ENCODE measurements at regions not wholly inside any gene's neighbourhood (a gene's known extent, or its start where the extent isn't known, plus 50 kb on each side); places are given as distances from the start of the nearest gene placed in this dataset.
"Not testable (repeated sequence)": the region's sequence is repeated elsewhere in the genome, so short reads cannot be mapped to it uniquely, and the experiment has no call there.

DNA sequence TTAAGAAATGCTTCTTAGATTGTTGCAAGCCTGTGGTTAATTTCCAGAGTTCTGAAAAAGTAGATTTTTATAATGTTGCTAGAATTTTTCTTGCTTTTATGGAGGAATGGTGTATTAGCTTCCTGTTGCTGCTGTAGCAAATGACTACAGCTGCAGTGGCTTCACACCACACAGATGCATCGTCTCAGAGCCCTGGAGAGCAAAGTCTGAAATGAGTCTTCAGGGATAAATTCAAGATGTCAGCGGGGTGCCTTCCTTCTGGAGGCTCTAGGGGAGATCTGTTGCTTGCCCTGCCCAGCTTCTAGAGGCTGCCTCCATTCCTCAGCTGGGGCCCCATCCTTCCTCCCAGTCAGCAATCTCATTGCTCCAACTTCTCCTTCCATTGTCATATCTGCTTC lies 187.8 kb downstream of the ZNF516 start:
- DNase-seq (ENCODE audit: low spot score): no peak

DNA sequence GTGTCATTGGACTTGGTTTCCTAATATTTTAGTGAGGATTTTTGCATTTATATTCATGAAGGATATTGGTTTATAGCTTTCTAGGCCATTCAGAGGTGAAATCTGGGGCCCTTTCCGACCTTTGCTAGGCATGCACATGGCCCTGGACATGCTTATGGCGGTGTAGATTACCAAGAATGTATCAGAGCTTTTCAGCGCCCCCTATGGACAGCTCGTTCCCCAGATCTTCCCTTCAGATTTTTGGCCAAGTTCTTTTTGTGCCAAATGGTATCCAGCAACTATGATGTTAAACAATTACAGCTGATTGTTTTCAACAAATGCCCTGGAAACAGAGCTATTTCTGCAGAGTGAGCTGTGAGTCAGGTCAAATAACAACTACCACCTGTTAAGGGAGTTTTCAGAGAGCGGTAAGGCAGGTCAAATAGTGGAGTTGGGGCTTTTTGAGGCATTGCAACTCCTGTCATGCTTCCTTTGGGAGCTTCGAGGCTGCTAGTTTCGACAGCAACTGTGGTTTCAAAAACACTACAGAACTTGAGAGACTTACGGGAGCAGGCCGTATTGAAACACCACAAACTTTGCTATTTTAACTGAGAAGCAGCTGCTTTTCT lies 188.3 kb downstream of the ZNF516 start:
- no peak for DNase-seq (ENCODE audit: low spot score)

DNA sequence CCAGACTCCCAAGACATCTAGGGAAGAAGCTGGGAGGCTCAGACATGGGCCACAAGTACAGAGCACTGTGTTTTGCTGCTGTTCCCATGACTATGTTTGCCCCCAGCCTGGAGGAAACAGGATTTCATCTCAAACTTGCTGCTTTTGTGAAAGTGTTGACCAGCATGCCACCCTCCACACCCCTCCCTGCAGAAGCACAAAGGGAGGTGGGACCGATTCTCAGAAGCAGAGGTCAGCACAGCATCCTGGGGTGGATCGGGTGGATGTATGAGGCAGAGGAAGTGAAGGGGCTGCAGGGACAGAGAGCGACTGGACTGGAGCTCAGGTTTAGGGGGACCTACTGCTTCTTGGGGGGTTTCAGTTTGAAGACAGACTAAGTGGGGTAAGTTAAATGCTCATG lies 209.2 kb downstream of the ZNF516 start:
- DNase-seq (ENCODE audit: low spot score): no peak

GRCh38 chr18:76281565-76281964 lies 213.5 kb downstream of the ZNF516 start:
- no peak for DNase-seq (ENCODE audit: low spot score)

GRCh38 chr18:76277801-76278200 lies 217.2 kb downstream of the ZNF516 start:
- no peak for DNase-seq (ENCODE audit: low spot score)

- peak; percentile 30 for DNase-seq (ENCODE audit: low spot score)
Measured at GRCh38 chr18:76275727-76276313, 219.2 kb downstream of the ZNF516 start.

- peak; percentile 42 for DNase-seq (ENCODE audit: low spot score)
Measured at GRCh38 chr18:76274468-76275289, 220.4 kb downstream of the ZNF516 start.

DNA sequence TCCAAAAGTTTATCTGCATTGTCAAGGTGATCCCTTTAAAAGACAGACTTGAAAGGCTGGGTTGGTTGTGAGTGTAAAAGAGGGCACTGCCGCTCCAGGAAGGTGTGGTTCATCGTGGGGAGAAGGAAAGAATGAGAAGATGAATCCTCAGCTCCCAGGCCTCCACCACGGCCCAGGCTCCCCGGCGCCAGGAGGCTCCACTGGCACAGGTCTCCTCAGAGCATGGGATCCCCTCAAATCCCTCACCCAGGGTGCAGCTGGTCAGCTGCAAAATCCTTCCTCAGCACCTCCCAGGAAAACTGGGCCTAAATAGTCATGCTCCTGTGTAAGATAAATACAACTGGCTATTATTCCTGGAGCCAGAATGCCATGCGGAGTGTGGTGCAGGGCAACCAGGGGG lies 221.1 kb downstream of the ZNF516 start:
- DNase-seq (ENCODE audit: low spot score): no peak

DNA sequence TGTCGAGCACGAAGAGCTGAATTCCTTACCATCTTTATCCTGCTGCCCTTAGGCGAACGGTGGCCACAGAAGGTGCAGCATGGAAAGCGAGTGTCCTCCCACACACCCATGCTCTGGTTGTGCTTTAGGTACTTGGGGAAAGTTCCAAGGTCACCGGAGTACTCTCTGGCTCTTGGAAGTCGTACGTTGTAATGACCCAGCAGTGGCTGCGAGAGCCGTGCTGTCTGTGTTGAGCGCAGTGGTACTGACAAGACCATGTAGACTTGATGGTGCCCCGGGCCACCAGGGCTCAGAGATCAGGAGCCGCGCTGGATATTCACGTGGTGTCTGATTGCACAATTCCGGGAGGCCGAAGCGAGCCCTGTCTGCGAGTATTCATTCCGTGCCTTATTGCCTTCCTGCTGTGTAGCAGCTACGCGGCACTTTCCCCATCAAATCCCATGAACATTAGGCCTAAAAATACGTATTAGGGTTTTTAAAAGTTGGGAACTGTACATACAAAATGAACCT lies 222.0 kb downstream of the ZNF516 start:
- no peak for DNase-seq (ENCODE audit: low spot score)

DNA sequence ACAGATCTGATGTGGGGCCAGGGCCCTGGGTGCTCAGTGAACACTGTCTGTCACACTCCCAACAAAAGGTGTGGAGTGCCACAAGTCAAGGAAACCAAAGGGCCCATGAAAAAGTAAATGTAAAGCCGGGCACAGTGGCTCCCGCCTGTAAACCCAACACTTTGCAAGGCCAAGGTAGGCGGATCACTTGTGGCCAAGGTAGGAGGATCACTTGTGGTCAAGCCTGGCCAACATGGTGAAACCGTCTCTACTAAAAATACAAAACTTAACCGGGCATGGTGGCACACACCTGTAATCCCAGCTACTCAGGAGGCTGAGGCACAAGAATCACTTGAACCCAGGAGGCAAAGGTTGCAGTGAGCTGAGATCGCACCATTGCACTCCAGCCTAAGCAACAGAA lies 227.6 kb downstream of the ZNF516 start:
- DNase-seq (ENCODE audit: low spot score): not testable (repeated sequence)

- no peak for DNase-seq (ENCODE audit: low spot score)
Measured at GRCh38 chr18:76266236-76266991, 228.6 kb downstream of the ZNF516 start.

DNA sequence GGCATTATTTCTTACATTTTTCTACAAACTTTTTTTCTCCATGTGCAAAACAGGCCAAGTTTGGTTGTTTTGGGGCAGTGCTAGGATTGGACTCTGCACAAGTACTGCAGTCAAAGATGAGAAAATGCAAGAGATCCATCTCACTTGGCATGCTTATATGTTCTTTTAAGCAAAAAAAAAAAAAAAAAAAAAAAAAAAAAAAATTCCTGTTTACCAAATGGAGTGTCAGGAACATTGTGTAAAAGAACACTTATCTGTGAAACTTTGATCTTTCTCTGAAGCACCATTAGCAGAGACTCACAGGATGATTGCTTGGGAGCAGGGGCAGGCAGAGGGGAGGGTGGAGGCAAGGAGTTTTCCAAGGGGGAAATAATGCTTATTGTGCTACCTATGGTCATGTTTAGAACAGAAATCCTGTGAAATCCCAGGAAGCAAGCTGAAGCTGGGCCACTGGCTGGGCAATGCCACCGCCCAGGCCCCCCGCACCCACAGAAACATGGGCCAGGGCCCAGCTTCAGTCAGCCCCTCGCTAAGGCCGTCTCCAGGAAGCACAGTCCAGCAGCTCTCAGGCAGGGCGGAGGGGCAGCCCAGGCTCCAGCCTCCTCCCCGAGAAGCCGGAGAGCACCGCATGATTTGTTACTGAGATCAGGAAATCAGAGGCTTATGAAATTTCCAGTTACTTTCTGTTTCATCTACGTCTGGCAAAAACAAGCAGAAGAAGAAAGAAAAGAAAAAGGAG lies 229.4 kb downstream of the ZNF516 start:
- DNase-seq (ENCODE audit: low spot score): peak; percentile 64

GRCh38 chr18:76264876-76265250 lies 230.2 kb downstream of the ZNF516 start:
- peak; percentile 21 for DNase-seq (ENCODE audit: low spot score)

DNA sequence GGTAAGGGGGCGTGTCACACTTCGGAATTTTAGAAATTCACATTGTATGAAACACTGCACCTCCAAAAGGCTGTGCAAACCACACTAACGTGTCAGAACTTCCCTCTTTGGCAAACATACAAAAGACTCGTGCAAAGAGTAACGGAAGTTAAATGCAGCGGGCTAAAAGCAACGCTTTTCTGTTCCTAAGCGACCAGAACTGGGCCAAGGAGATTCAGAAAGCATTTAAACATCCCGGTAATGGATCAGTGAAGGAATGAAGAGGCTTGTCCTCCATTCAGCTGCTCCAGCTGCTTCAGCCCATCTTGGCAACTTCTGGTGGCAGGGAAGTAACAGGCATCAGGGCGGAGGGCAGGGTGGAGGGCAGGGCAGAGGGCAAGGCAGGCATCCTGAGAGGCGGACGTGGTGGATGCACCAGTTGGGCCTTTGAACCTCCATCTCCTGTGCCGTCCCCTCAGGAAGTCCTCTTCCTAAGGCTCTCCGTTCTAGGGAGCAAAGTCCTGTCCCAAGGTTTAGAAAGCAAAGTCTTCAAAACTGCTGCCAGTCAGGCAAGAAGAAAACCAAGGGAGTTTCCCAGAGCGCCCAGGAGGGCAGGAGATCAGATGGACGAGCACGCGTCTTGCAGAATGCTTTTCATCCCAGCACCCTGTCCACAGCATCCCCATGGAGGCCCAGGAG lies 230.7 kb downstream of the ZNF516 start:
- DNase-seq (ENCODE audit: low spot score): no peak

- no peak for DNase-seq (ENCODE audit: low spot score)
Measured at GRCh38 chr18:76263046-76264005, 231.7 kb downstream of the ZNF516 start.

DNA sequence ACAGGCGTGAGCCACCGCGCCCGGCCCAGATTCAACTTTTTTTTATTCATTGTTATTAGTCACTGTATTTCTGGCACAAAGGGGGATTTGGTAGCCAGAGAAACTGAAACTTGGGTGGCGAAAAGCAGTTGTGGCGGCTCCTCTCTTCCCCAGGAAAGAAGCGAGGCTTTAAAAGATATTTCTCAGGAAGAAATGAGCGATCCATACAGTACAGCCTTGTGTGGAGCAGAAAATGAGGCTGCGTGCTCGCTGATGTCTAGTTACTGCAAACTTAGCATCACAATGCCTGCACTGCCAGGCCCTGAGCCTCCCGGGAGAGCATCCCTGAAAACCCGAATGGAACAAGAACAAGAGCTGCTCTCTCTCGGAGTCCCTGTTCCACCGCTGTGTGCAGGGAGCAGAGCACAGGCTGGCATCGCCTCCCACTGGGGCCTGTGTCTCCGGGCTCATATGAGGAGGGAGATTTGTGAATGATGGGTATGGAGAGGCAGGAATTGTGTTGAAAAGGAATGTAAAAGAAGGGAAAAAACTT lies 234.0 kb downstream of the ZNF516 start:
- no peak for DNase-seq (ENCODE audit: low spot score)

DNA sequence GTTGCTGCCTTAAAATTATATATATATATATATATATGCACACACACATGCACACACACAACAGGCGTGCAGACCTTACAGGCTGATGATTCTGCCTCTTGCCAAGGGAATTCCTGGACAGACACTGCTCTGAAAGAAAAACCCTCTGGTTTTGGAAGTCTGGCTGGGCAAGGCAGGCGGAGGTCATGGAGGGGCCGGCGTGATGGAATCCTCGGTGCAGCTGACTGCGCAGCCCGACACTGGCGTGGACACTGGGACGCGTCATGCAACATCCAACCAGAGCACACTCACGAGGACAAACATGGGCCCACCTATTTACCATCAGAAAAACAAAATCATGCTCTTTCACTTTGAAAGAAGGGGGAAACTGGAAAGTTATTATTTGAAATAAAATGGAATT lies 235.3 kb downstream of the ZNF516 start:
- no peak for DNase-seq (ENCODE audit: low spot score)

DNA sequence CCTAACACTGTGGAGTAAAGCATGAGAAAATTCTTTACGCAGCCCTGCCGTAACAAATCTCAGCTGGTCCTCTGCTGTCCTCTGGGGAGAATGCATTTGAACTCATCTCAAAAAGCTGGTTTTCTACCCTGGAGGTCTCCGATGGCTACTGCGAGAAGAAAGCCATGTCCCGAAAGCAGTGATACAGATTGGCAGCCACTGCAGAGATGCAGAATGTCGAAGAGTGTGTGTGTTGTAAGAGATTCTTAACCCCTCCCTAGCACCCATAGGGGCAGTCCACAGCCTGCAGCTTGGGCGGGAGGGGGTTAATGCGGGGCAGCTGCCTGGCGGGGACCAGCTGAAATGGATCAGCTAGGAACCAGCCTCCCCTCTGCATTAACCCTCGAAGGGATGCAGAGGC lies 235.9 kb downstream of the ZNF516 start:
- peak; percentile 27 for DNase-seq (ENCODE audit: low spot score)

DNA sequence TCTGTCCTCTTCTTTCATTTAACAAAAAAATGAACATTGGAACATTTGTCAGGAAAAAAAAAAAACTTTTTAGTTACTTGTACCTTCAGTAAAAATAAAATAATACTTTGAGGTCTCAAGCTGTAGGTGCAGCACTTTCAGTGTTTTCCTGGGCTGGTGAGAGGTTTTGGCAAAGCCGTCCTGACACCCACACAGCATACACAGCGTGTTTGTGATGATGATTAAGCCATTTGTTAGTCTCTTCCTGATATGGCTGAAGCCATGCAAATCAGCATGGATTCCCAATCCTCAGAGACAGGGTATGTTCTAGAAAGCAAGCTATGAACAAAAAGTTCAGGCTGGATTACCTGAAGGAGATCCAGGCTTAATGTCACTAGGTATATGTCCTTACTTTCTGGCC lies 236.8 kb downstream of the ZNF516 start:
- DNase-seq (ENCODE audit: low spot score): no peak

All from AG08395 (cell line).